ENCODE measurements at regions not wholly inside any gene's neighbourhood (a gene's known extent, or its start where the extent isn't known, plus 50 kb on each side); places are given as distances from the start of the nearest gene placed in this dataset.

GRCh38 chr4:163857903-163858302 is 363.4 kb downstream of the TMA16 start:
- ATAC-seq (no peak), FAIRE-seq (no peak), DNase-seq (ENCODE audit: low read depth in 1 of 2, low spot score in 1 of 2) (no peak)
- TF ChIP-seq PHF8 (IDR thresholded peaks at IDR 0.05; ENCODE audit: borderline replicate concordance, low read depth) = no peak
- TF ChIP-seq RARB (CRISPR knock-in tag; IDR thresholded peaks at IDR 0.05) = no peak
- TF ChIP-seq RFX5 (IDR thresholded peaks at IDR 0.05) = no peak
- no peak for TF ChIP-seq TFCP2L1 (CRISPR knock-in tag; IDR thresholded peaks at IDR 0.05)
- TF ChIP-seq FOSL2 (IDR thresholded peaks at IDR 0.05) = no peak
- no peak for TF ChIP-seq FOSL2 (CRISPR knock-in tag; IDR thresholded peaks at IDR 0.05)
- TF ChIP-seq RCOR1 (IDR thresholded peaks at IDR 0.05; ENCODE audit: low read depth, low read length) = no peak
- no peak for TF ChIP-seq USF2 (IDR thresholded peaks at IDR 0.05)
- no peak for TF ChIP-seq POLR2A (IDR thresholded peaks at IDR 0.05; ENCODE audit: low read length)
- TF ChIP-seq CBX2 (IDR thresholded peaks at IDR 0.05; ENCODE audit: borderline replicate concordance, low read depth) = no peak
- TF ChIP-seq, protein P1, sequence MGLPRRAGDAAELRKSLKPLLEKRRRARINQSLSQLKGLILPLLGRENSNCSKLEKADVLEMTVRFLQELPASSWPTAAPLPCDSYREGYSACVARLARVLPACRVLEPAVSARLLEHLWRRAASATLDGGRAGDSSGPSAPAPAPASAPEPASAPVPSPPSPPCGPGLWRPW (IDR thresholded peaks at IDR 0.05) = no peak
- no peak for TF ChIP-seq SMC3 (IDR thresholded peaks at IDR 0.05)
- TF ChIP-seq E2F6 (IDR thresholded peaks at IDR 0.05; ENCODE audit: borderline replicate concordance, low read depth) = no peak
- TF ChIP-seq FOSB (CRISPR knock-in tag; IDR thresholded peaks at IDR 0.05) = no peak
- TF ChIP-seq GATA3 (IDR thresholded peaks at IDR 0.05; ENCODE audit: borderline replicate concordance) = no peak
- TF ChIP-seq BHLHE40 (IDR thresholded peaks at IDR 0.05; ENCODE audit: low read depth, low read length) = no peak
- TF ChIP-seq ZC3H11A (IDR thresholded peaks at IDR 0.05) = no peak
- TF ChIP-seq MAFK (IDR thresholded peaks at IDR 0.05; ENCODE audit: partially characterized antibody) = no peak
- TF ChIP-seq EHF (CRISPR knock-in tag; IDR thresholded peaks at IDR 0.05) = no peak
- CTCF ChIA-PET = interaction anchor here (0.6 kb wide), 1 partner anchor 1355 kb away, joined by 5 read pairs; no protein-coding TSS in a partner anchor
- no peak overlapping the region for H3K4me3 ChIP-seq
- POLR2A ChIA-PET = no interaction called here
- no peak overlapping the region for H3K27ac ChIP-seq
- no peaks in the 10 kb centered on the region for H3K4me1 ChIP-seq
- H3K4me2 ChIP-seq = no peak overlapping the region
- no peaks in the 10 kb centered on the region for H3K9me3 ChIP-seq
- 6% methylated on average over 3 of the region's 3 CpGs for WGBS (ENCODE audit: missing lambda C conversion rate)

- Histone ChIP-seq H3K4me1 (no peaks in the 10 kb centered on the region), H3K27ac (no peak overlapping the region), H3K9me3 (no peaks in the 10 kb centered on the region), H3K4me3 (no peak overlapping the region), H3K4me2 (no peak overlapping the region)
- 3% methylated on average over 3 of the region's 3 CpGs for WGBS (ENCODE audit: missing lambda C conversion rate)
- ATAC-seq = no peak
- no peak for TF ChIP-seq RFX5 (IDR thresholded peaks at IDR 0.05)
- TF ChIP-seq ZNF302 (CRISPR knock-in tag; IDR thresholded peaks at IDR 0.05) = no peak
- no peak for TF ChIP-seq KDM1A (IDR thresholded peaks at IDR 0.05; ENCODE audit: low read depth)
- no peak for TF ChIP-seq ATOH8 (CRISPR knock-in tag; IDR thresholded peaks at IDR 0.05; ENCODE audit: low read depth)
- ChIA-PET CTCF (no interaction called here), POLR2A (no interaction called here)
- no peak for FAIRE-seq
- DNase-seq (ENCODE audit: low read depth in 1 of 2, low spot score in 1 of 2) = no peak
These were observed 364.0 kb downstream of the TMA16 start for GRCh38 chr4:163858515-163858914.

- H3K9me3 ChIP-seq = no peaks in the 10 kb centered on the region
- no peak overlapping the region for H3K4me3 ChIP-seq
- 3% methylated on average over 2 of the region's 2 CpGs for WGBS (ENCODE audit: missing lambda C conversion rate)
- DNase-seq (ENCODE audit: low read depth in 1 of 2, low spot score in 1 of 2) = no peak
- TF ChIP-seq HOXB13 (CRISPR knock-in tag; IDR thresholded peaks at IDR 0.05; ENCODE audit: low read depth) (no peak), MAFK (IDR thresholded peaks at IDR 0.05; ENCODE audit: partially characterized antibody) (peak; percentile 53)
- H3K4me2 ChIP-seq = no peak overlapping the region
- CTCF ChIA-PET = no interaction called here
- POLR2A ChIA-PET = no interaction called here
- ATAC-seq = no peak
- no peaks in the 10 kb centered on the region for H3K4me1 ChIP-seq
- FAIRE-seq = no peak
- no peak overlapping the region for H3K27ac ChIP-seq
These were observed 368.6 kb downstream of the TMA16 start for GRCh38 chr4:163863082-163863481.

Measured in A549 (cell line).